ENCODE measurements at regions not wholly inside any gene's neighbourhood (a gene's known extent, or its start where the extent isn't known, plus 50 kb on each side); places are given as distances from the start of the nearest gene placed in this dataset.

GRCh38 chr17:77772461-77772897 is 186.0 kb upstream of the TNRC6C start:
- DNase-seq, result peak; percentile 63
- Histone ChIP-seq H3K4me1 (peaks cover 13% of the 10 kb centered on the region), H3K27ac (replicated peaks) (peak overlapping the region; percentile 34), H3K36me3 (no peaks in the 10 kb centered on the region), H3K9me3 (replicated peaks) (no peaks in the 10 kb centered on the region), H3K27me3 (ENCODE audit: low read depth) (no peaks in the 10 kb centered on the region), H3K4me3 (no peak overlapping the region)
- TF ChIP-seq, protein P1, sequence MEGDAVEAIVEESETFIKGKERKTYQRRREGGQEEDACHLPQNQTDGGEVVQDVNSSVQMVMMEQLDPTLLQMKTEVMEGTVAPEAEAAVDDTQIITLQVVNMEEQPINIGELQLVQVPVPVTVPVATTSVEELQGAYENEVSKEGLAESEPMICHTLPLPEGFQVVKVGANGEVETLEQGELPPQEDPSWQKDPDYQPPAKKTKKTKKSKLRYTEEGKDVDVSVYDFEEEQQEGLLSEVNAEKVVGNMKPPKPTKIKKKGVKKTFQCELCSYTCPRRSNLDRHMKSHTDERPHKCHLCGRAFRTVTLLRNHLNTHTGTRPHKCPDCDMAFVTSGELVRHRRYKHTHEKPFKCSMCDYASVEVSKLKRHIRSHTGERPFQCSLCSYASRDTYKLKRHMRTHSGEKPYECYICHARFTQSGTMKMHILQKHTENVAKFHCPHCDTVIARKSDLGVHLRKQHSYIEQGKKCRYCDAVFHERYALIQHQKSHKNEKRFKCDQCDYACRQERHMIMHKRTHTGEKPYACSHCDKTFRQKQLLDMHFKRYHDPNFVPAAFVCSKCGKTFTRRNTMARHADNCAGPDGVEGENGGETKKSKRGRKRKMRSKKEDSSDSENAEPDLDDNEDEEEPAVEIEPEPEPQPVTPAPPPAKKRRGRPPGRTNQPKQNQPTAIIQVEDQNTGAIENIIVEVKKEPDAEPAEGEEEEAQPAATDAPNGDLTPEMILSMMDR (IDR thresholded peaks at IDR 0.05; ENCODE audit: borderline replicate concordance), result peak; percentile 83
- intact Hi-C loops (cut with micrococcal nuclease), result loop anchor here (5.0 kb wide), 1 partner anchor 240 kb away; no protein-coding TSS in a partner anchor

DNA sequence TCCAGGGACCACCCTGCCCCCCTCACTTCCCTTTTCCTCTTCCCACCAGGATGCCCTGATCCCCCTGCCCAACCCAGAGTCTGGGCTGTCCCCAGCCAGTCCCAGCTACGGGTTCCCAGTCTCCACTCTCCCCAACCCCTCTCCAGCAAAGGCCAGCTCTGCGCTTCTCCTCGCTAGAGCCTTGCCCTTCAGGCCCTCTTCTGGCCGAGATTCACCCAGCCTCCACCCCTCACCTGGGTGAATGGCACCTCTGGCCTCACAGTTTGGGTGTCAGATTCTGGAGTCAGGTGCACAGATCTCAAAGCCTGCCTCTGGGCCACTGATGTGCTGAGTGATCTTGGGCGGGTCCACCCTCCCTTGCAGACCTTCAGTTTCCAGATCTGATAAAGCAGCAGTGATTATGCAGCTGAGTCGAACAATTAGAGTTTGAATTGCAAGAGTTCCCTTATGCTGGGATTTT is 185.6 kb upstream of the TNRC6C start:
- H3K4me1 ChIP-seq, result peaks cover 17% of the 10 kb centered on the region

GRCh38 chr17:77774182-77774581 is 184.3 kb upstream of the TNRC6C start:
- H3K27me3 ChIP-seq (ENCODE audit: low read depth), result no peaks in the 10 kb centered on the region
- intact Hi-C loops (cut with micrococcal nuclease), result loop anchor here (5.0 kb wide), 1 partner anchor 238 kb away; no protein-coding TSS in a partner anchor
- no peaks in the 10 kb centered on the region for H3K9me3 ChIP-seq (replicated peaks)
- DNase-seq, result no peak
- H3K4me3 ChIP-seq, result no peak overlapping the region
- TF ChIP-seq, protein P1 (IDR thresholded peaks at IDR 0.05; ENCODE audit: borderline replicate concordance), result no peak
- no peak overlapping the region for H3K27ac ChIP-seq (replicated peaks)
- no peaks in the 10 kb centered on the region for H3K36me3 ChIP-seq
- H3K4me1 ChIP-seq, result peaks cover 30% of the 10 kb centered on the region

More for the DNA sequence above, 185.6 kb upstream of the TNRC6C start:
- Histone ChIP-seq H3K36me3 (no peaks in the 10 kb centered on the region), H3K9me3 (replicated peaks) (no peaks in the 10 kb centered on the region), H3K4me3 (no peak overlapping the region), H3K27ac (replicated peaks) (peak overlapping the region; percentile 34), H3K27me3 (ENCODE audit: low read depth) (no peaks in the 10 kb centered on the region)
- no peak for DNase-seq
- intact Hi-C loops (cut with micrococcal nuclease), result loop anchor here (5.0 kb wide), 1 partner anchor 239 kb away; no protein-coding TSS in a partner anchor
- TF ChIP-seq, protein P1 (IDR thresholded peaks at IDR 0.05; ENCODE audit: borderline replicate concordance), result no peak

GRCh38 chr17:77778636-77779489 is 179.6 kb upstream of the TNRC6C start:
- Histone ChIP-seq H3K9me3 (replicated peaks) (no peaks in the 10 kb centered on the region), H3K4me1 (peaks cover 30% of the 10 kb centered on the region), H3K27me3 (ENCODE audit: low read depth) (no peaks in the 10 kb centered on the region), H3K27ac (replicated peaks) (peak overlapping the region; percentile 74), H3K36me3 (no peaks in the 10 kb centered on the region), H3K4me3 (peak overlapping the region; percentile 46)
- TF ChIP-seq, protein P1 (IDR thresholded peaks at IDR 0.05; ENCODE audit: borderline replicate concordance), result no peak
- peak; percentile 71 for DNase-seq
- intact Hi-C loops (cut with micrococcal nuclease), result no loop called here

DNA sequence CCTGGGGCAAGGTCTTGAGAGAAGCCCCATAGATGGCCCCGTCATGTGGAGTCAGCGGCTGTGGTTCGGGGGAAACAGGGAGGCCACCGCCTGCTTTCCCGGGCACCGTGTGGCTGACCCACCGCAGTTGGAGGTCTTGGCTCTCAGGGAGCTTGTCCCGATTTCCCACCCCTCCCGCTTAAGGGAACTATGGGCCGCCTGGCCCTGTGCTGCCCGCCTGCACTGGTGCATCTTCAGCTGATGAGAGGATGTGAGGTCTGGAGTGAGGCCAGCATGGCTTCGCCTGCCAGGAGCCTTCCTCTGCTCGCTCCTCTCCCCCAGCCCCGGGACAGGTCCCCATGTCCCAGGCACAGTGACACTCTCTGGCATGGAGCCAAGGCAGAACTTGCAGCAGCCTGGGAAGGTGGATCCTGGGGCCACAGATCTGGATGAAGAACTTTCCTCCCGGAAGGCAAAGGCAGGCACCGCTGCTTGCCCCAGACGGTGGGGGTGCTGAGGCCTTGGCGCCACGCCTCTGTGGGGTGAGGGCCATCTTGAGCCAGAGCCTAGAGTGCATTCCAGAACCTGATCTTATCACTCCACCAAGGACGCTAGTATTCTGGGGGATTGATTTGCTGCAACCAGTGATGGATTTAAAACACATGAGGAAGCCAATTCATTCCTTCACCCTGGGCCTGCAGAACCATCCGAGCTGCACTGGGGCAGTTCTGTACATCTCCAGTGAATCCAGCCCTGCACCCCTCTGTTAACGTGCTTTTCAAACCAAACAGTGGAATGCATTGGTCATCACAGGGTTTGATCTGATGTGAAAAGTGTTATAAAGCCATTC is 178.6 kb upstream of the TNRC6C start:
- intact Hi-C loops (cut with micrococcal nuclease), result no loop called here

More for the DNA sequence above, 178.6 kb upstream of the TNRC6C start:
- no peaks in the 10 kb centered on the region for H3K9me3 ChIP-seq (replicated peaks)
- DNase-seq, result peak; percentile 41
- peak overlapping the region; percentile 46 for H3K4me3 ChIP-seq
- H3K36me3 ChIP-seq, result no peaks in the 10 kb centered on the region
- H3K4me1 ChIP-seq, result peaks cover 30% of the 10 kb centered on the region
- peak overlapping the region; percentile 74 for H3K27ac ChIP-seq (replicated peaks)
- H3K27me3 ChIP-seq (ENCODE audit: low read depth), result no peaks in the 10 kb centered on the region
- TF ChIP-seq, protein P1 (IDR thresholded peaks at IDR 0.05; ENCODE audit: borderline replicate concordance), result no peak

All from left ventricle myocardium inferior (tissue), 1 donor.